ENCODE measurements at regions not wholly inside any gene's neighbourhood (a gene's known extent, or its start where the extent isn't known, plus 50 kb on each side); places are given as distances from the start of the nearest gene placed in this dataset.

DNA sequence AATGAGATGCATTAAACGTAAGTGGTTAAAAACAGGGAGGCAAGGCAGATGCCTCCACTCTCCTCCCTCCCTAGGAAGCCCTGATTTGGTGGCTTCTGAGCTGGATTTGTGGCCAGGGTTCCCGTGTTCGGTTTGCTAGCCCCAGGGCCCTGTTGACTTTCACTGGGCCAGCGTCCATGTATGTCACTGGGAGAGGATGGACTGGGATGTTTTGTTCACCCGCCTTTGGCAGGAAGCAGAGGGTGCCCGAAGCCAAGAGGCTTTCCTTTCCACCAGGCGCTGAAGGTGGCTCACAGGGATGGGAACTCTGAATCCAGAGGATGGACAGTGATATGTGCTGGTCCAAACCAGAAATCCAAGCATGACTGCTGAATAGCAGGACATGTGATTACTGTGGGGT is 146.6 kb downstream of the CSNK2A3 start:
- TF ChIP-seq, protein P1, sequence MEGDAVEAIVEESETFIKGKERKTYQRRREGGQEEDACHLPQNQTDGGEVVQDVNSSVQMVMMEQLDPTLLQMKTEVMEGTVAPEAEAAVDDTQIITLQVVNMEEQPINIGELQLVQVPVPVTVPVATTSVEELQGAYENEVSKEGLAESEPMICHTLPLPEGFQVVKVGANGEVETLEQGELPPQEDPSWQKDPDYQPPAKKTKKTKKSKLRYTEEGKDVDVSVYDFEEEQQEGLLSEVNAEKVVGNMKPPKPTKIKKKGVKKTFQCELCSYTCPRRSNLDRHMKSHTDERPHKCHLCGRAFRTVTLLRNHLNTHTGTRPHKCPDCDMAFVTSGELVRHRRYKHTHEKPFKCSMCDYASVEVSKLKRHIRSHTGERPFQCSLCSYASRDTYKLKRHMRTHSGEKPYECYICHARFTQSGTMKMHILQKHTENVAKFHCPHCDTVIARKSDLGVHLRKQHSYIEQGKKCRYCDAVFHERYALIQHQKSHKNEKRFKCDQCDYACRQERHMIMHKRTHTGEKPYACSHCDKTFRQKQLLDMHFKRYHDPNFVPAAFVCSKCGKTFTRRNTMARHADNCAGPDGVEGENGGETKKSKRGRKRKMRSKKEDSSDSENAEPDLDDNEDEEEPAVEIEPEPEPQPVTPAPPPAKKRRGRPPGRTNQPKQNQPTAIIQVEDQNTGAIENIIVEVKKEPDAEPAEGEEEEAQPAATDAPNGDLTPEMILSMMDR (conservative IDR thresholded peaks at IDR 0.05; ENCODE audit: low read depth, low read length) = no peak
- TF ChIP-seq EZH2 (IDR thresholded peaks at IDR 0.05; ENCODE audit: borderline replicate concordance, low read depth, low read length, poor library complexity, severe bottlenecking) = no peak

Data from A673 (cell line).